GM12878 (cell line): ENCODE measurements at regions not wholly inside any gene's neighbourhood (a gene's known extent, or its start where the extent isn't known, plus 50 kb on each side); places are given as distances from the start of the nearest gene placed in this dataset.

Experiments used
- ATAC-seq: fragments of 200-7000 bp; cut with Tn5 transposase; 3 replicates; pipeline ENCODE4 v1.9.1; 2020; ENCODE audit warnings: mild to moderate bottlenecking, moderate library complexity
- BruUV-seq: library from RNA; stranded (reverse); fragments of 400-500 nt; replicated peaks from 2 replicates; lab custom pipeline; 2021; lab: Mats Ljungman, UMichigan
- CTCF ChIA-PET: fragments of 300-600 bp; sonication (Branson Sonifier 250); formaldehyde crosslinking; extraction: SDS; loops from one replicate; lab custom pipeline; 2021; ENCODE audit warnings: inconsistent platforms; lab: Yijun Ruan, JAX
- POLR2A ChIA-PET: fragments of 350-600 bp; formaldehyde crosslinking; extraction: SDS; loops from one replicate; lab custom pipeline; 2021; ENCODE audit warnings: inconsistent platforms; lab: Charles Lee
- RAD21 ChIA-PET: fragments of 300-600 bp; sonication (Branson Sonifier 250); formaldehyde crosslinking; loops from one replicate; lab custom pipeline; 2023; ENCODE audit warnings: antibody characterized with exemption; ENCODE audit not compliant: unreplicated experiment; lab: Charles Lee
- SMC1A ChIA-PET: fragments of 300-600 bp; sonication (Branson Sonifier 250); formaldehyde crosslinking; loops from one replicate; lab custom pipeline; 2023; ENCODE audit not compliant: unreplicated experiment, uncharacterized antibody; lab: Charles Lee
- DNase-seq: peaks from one replicate; pipeline ENCODE4 v3.0.0-alpha.2; 2011; ENCODE audit warnings: low read depth, low spot score
- FAIRE-seq: peaks from 3 replicates; lab custom pipeline; 2011; peaks lifted over from hg19 to GRCh38; lab: Jason Lieb, UNC
- H2AFZ ChIP-seq: 2 replicates; pipeline ENCODE4 v1.6.0; 2011; ENCODE audit warnings: low read depth, low read length, control low read depth; ENCODE audit not compliant: control insufficient read depth
- H3K27ac ChIP-seq: 2 replicates; pipeline ENCODE4 v1.5.1; 2011; ENCODE audit warnings: control low read depth; ENCODE audit not compliant: control insufficient read depth, insufficient read depth
- H3K27me3 ChIP-seq, 2 experiments: replicated peaks in 1 of 2; 2 replicates each; pipeline versions ENCODE4 v1.6.0 to v1.6.1; 2011; ENCODE audit warnings: low read length in 1 of 2; ENCODE audit not compliant: control insufficient read depth in 2 of 2, insufficient read depth in 2 of 2
- H3K36me3 ChIP-seq, 2 experiments: 2 replicates each; pipeline ENCODE4 v1.5.1; 2011; ENCODE audit warnings: low read length in 1 of 2; ENCODE audit not compliant: control insufficient read depth in 2 of 2, insufficient read depth in 2 of 2
- H3K4me1 ChIP-seq: 2 replicates; pipeline ENCODE4 v1.6.1; 2011; ENCODE audit warnings: mild to moderate bottlenecking, low read length, moderate library complexity, mixed read lengths; ENCODE audit not compliant: control insufficient read depth, insufficient read depth
- H3K4me2 ChIP-seq: 2 replicates; pipeline ENCODE4 v1.6.0; 2011; ENCODE audit warnings: control low read depth; ENCODE audit not compliant: control insufficient read depth, insufficient read depth
- H3K4me3 ChIP-seq: fragments of 200-600 bp; sonication (generic); 2 replicates; pipeline ENCODE4 v1.5.1; 2016
- H3K79me2 ChIP-seq: 2 replicates; pipeline ENCODE4 v1.6.0; 2011; ENCODE audit warnings: low read length; ENCODE audit not compliant: control insufficient read depth, insufficient read depth
- H3K9ac ChIP-seq: 2 replicates; pipeline ENCODE4 v1.8.0; 2011; ENCODE audit warnings: low read length, control low read depth, mixed read lengths; ENCODE audit not compliant: control insufficient read depth, insufficient read depth
- H3K9me3 ChIP-seq: replicated peaks from 3 replicates; pipeline ENCODE4 v1.5.1; 2011; ENCODE audit warnings: mild to moderate bottlenecking, low read length; ENCODE audit not compliant: control insufficient read depth, insufficient read depth
- H4K20me1 ChIP-seq: 2 replicates; pipeline ENCODE4 v1.6.0; 2011; ENCODE audit not compliant: control insufficient read depth, insufficient read depth
- BACH1 ChIP-seq: fragments of 450-650 bp; IDR thresholded peaks from 2 replicates; pipeline ENCODE4 v1.6.1; 2017; ENCODE audit warnings: mild to moderate bottlenecking, borderline replicate concordance
- IKZF2 ChIP-seq, 2 experiments: fragments of 450-650 bp; IDR thresholded peaks; 2 replicates each; pipeline ENCODE4 v1.6.1; 2017; ENCODE audit warnings: mild to moderate bottlenecking in 2 of 2, moderate library complexity in 2 of 2
- ZNF622 ChIP-seq: fragments of 450-650 bp; IDR thresholded peaks from 2 replicates; pipeline ENCODE4 v1.6.1; 2017; ENCODE audit warnings: mild to moderate bottlenecking, inconsistent platforms
- WGBS: methylation state at CpG from one replicate; pipeline ENCODE4 v1.1.6; 2016; ENCODE audit warnings: low lambda C conversion rate; ENCODE audit not compliant: insufficient replicate concordance, insufficient coverage; ENCODE audit errors: missing lambda C conversion rate; 5-methylcytosine and 5-hydroxymethylcytosine counted together
- in situ Hi-C: fragments of 300-500 bp; cut with MboI; formaldehyde crosslinking; loops from 9 replicates; pipeline ENCODE4 v1.14.3; 2018; ENCODE audit warnings: mixed read lengths
- intact Hi-C: fragments of 100-400 bp; cut with micrococcal nuclease; formaldehyde crosslinking; loops from one replicate; pipeline ENCODE4 v1.14.2; 2022; ENCODE audit not compliant: unreplicated experiment

DNA sequence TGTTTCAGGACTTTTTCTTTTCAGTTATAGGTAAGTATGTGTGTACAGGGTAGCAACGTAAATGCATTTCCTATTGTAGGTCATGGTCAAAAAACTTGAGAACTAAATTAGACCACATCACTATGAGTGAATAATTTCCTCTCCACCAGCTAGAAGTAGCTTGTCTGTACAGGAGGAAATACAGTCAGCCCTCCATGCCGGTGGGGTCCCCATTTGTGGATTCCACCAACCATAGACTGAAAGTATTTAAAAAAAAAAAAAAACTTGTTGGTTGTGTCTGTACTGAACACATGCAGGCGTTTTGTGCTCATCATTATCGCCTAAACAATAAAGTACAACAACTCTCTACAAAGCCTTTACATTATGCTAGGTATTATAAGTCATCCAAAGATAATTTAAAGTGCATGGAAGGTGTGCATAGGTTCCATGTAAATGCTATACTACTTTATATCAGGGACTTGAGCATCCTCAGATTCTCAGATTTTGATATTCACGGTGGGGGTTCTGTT is 94.2 kb upstream of the NDUFV2 start:
- Histone ChIP-seq H3K79me2 (no peaks in the 10 kb centered on the region), H3K27ac (no peak overlapping the region), H3K4me3 (no peak overlapping the region), H3K4me1 (no peaks in the 10 kb centered on the region), H3K9me3 (no peaks in the 10 kb centered on the region; the same call in 2 of the 3 replicates), H3K9ac (no peak overlapping the region), H4K20me1 (no peaks in the 10 kb centered on the region), H3K4me2 (no peak overlapping the region), H3K27me3 (no peaks in the 10 kb centered on the region), H2AFZ (no peak overlapping the region), H3K36me3 (no peaks in the 10 kb centered on the region)
- WGBS: 56% methylated on average over 5 of the region's 5 CpGs
- no peak for FAIRE-seq
- ChIA-PET CTCF (interaction anchor here (0.6 kb wide), 1 partner anchor 94 kb away, joined by 3 read pairs; no protein-coding TSS in a partner anchor), POLR2A (no interaction called here), SMC1A (interaction anchor here (0.8 to 1.6 kb wide), 2 partner anchors 26 to 1964 kb away, joined by 3 read pairs; no protein-coding TSS in a partner anchor), RAD21 (no interaction called here)
- intact Hi-C loops (no loop called here), in situ Hi-C loops (no loop called here)
- no peak for ATAC-seq
- DNase-seq: no peak
- no TSS peak for BruUV-seq
- TF ChIP-seq BACH1: no peak
- TF ChIP-seq IKZF2 (IDR thresholded peaks at IDR 0.05): no peak
- TF ChIP-seq, all 136 proteins: peak for 0

GRCh38 chr18:9008709-9009635 is 93.5 kb upstream of the NDUFV2 start:
- SMC1A ChIA-PET: interaction anchor here (0.8 to 1.6 kb wide), 5 partner anchors 9 to 1964 kb away, joined by 3 to 4 read pairs (median 3); no protein-coding TSS in a partner anchor
- no peaks in the 10 kb centered on the region for H3K27me3 ChIP-seq
- FAIRE-seq (no peak), ATAC-seq (no peak), DNase-seq (no peak)
- H3K4me3 ChIP-seq: no peak overlapping the region
- 88% methylated on average over 19 of the region's 19 CpGs for WGBS
- H3K27ac ChIP-seq: no peak overlapping the region
- no TSS peak for BruUV-seq
- intact Hi-C loops: no loop called here
- H3K4me2 ChIP-seq: no peak overlapping the region
- no peaks in the 10 kb centered on the region for H3K4me1 ChIP-seq
- no peaks in the 10 kb centered on the region for H3K79me2 ChIP-seq
- no peaks in the 10 kb centered on the region for H4K20me1 ChIP-seq
- H3K36me3 ChIP-seq: no peaks in the 10 kb centered on the region
- CTCF ChIA-PET: interaction anchor here (0.6 to 0.8 kb wide), 2 partner anchors 21 to 94 kb away, joined by 3 read pairs; no protein-coding TSS in a partner anchor
- TF ChIP-seq ZNF622: no peak
- no peaks in the 10 kb centered on the region; the same call in 2 of the 3 replicates for H3K9me3 ChIP-seq
- H3K9ac ChIP-seq: no peak overlapping the region
- H2AFZ ChIP-seq: no peak overlapping the region
- POLR2A ChIA-PET: no interaction called here
- in situ Hi-C loops: no loop called here
- RAD21 ChIA-PET: no interaction called here
